Astrocyte of the spinal cord (primary cell): ENCODE measurements at regions not wholly inside any gene's neighbourhood (a gene's known extent, or its start where the extent isn't known, plus 50 kb on each side); places are given as distances from the start of the nearest gene placed in this dataset.
A peak's percentile ranks its signal among the peaks of the same experiment; 100 is the strongest.

Experiments
- DNase-seq: peaks from one replicate; pipeline ENCODE4 v3.0.0; 2011; ENCODE audit warnings: low read depth, low spot score
- H3K4me3 ChIP-seq: 2 replicates; pipeline ENCODE4 v1.5.1; 2011; ENCODE audit warnings: low read depth, mild to moderate bottlenecking, low read length, moderate library complexity
- in situ Hi-C: cut with HindIII; loops from 2 replicates; pipeline ENCODE4 v1.10.0; 2017; ENCODE audit warnings: low sequenced_read_pairs
- TF ChIP-seq, protein P1 (sequence below): IDR thresholded peaks from 2 replicates; pipeline ENCODE4 v1.5.1; 2012; ENCODE audit warnings: low read depth, mild to moderate bottlenecking, low read length, inconsistent platforms

DNA sequence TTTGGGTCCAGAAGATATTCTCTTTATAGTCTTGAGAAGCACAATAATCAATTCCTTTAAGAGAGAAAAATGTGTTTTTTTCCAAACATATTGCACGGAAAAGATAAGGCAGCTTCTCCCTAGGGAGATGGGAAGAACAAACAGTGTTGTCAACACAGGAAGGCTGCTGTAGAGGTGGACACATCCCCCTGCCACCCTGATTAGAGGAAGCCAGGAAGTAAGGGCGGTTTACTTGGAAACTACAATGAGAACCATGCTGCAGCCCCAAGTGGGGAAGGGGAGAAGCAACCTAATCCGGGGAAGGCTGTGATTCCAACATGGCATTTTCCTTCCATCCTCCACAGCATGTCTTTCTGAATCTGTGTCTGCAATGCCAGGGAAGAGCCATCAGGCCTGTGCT is 256.9 kb upstream of the TGFBR2 start:
- DNase-seq = no peak
- in situ Hi-C loops = no loop called here
- TF ChIP-seq, protein P1, sequence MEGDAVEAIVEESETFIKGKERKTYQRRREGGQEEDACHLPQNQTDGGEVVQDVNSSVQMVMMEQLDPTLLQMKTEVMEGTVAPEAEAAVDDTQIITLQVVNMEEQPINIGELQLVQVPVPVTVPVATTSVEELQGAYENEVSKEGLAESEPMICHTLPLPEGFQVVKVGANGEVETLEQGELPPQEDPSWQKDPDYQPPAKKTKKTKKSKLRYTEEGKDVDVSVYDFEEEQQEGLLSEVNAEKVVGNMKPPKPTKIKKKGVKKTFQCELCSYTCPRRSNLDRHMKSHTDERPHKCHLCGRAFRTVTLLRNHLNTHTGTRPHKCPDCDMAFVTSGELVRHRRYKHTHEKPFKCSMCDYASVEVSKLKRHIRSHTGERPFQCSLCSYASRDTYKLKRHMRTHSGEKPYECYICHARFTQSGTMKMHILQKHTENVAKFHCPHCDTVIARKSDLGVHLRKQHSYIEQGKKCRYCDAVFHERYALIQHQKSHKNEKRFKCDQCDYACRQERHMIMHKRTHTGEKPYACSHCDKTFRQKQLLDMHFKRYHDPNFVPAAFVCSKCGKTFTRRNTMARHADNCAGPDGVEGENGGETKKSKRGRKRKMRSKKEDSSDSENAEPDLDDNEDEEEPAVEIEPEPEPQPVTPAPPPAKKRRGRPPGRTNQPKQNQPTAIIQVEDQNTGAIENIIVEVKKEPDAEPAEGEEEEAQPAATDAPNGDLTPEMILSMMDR = no peak

DNA sequence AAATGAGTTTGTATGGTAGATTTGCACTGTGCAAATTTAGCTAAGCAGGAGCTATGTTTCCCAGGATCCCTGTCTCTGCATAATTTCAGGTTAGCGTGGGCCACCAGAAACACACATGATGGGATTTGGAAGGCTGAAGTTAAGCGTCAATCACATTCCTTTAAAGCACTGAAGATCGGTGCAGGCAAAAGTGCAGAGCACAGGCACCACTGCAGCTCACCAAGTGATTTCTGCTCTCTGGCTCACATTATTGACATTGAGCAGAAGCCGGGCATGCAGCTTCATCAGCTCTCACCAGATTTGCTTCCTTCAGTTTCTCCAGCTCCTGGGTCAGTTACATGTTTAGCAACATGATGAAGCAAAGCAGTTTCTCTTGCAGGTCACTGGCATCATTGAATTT is 256.4 kb upstream of the TGFBR2 start:
- in situ Hi-C loops = no loop called here
- TF ChIP-seq, protein P1 = no peak
- DNase-seq = no peak
- no peak overlapping the region for H3K4me3 ChIP-seq

More for the DNA sequence above, 256.9 kb upstream of the TGFBR2 start:
- no peak overlapping the region for H3K4me3 ChIP-seq

DNA sequence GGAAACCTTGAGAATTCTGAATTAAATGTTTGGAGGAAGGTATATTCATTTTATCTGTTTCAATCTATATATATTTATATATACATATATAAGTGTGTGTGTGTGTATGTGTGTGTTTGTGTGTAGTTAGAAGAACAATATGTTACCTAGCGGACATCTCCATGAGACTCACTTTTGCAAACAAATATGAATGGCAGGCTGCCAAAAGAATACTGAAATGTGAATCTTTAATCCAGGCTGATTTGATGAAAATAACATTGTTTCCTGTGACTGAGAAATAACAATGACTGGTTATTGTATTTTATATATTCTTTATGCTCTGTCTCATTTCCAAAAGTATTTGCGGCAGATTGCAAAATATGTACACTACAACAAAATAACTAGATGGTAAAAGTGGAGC is 255.5 kb upstream of the TGFBR2 start:
- in situ Hi-C loops = no loop called here
- H3K4me3 ChIP-seq = no peak overlapping the region
- TF ChIP-seq, protein P1 = no peak
- DNase-seq = no peak

DNA sequence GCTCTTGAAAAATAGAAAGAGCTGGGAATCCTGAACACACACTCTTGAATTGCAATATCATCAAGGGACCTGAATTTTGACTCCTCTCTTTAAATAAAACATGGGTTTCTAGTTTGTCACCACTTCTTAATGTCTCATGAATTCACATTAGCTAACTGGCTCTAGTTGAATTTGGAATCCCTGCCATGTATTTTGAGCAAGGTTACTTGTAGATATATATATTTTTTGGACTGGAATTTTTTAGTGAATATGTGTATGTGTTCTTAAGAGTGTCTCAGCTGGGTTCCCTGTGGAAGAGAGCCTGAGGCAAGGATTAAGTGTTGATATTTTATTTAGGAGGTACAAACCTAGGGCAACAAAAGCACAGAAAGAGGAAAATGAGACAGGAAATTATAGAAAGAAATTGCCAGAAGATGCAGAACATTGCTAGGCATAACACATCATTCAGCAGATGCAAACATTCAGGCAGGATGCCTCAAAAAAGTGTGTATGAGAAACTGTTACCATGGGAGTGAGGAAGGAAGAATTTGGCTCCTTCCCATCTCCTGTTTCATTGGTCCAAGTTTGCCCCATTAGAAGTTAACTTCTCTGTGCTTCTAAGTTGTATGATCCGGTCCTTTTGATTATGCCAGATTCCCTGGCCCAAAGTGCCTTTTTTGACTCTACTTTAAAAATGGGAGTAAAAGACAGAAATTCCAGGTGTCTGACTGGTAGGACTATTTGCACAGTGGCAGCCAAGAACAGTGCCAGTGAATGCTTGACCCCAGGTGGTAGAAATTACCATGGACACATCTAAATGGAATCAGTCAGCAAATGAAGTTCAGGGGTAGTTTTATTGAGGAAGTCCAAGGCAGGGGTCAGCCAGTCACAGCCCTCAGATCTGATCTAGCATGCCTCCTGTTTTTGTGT is 253.7 kb upstream of the TGFBR2 start:
- H3K4me3 ChIP-seq = no peak overlapping the region
- peak; percentile 20 for DNase-seq
- in situ Hi-C loops = no loop called here
- TF ChIP-seq, protein P1 = no peak

DNA sequence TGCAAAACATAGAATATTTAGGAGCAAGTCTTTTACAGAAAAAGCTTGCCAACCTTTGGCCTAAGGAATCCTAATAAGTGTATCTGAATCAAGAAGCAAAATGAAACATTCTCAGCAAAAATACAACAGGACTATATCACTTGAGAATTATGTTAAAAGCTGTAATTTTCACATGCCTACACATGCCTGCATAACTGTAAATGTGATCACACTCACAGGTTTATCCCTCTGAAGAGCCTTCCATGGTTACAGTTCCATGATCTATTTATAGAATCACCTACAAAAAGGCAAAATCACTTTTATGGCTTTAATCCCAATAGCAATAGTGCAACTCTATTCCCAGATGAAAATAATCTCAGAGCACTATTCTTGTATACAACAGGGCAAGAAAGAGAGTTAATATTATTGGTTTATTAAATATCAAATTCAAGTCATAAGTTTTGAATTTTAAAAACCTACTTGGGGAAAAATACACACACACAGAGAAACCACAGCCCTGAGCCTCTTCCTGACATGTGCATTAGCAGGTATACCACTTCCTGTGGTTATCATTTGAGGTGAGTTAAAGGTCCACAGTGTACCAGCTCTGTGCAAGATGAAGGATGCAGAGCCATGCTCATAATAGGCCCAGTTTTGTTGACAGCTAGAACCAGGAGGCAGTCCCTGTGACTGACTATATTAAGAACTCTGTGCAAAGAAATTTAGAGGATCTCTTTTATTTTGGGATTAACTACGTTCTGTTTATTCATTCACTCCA is 252.5 kb upstream of the TGFBR2 start:
- no peak overlapping the region for H3K4me3 ChIP-seq
- no peak for DNase-seq
- TF ChIP-seq, protein P1 = no peak
- in situ Hi-C loops = no loop called here

DNA sequence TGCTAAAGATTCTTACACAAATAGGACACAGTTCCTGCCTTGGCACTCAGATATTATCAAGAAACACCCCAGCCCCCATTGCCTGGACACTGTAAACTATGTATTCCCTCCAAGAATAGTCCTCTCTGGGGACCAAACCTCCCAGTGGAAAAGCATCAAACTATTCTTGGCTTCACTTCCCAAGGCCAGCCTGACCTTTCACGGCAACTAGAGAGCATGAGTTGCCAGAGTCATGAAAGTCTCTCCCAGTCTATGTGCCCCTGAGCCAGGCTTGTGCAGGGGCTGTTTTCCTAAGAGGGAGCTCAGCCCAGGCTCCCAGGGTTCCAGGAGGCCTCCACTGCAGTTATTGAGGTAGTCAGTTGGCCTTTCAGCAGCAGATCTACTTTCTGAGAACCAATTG is 251.9 kb upstream of the TGFBR2 start:
- in situ Hi-C loops = no loop called here
- H3K4me3 ChIP-seq = no peak overlapping the region
- TF ChIP-seq, protein P1 = no peak
- DNase-seq = no peak
